Left ventricle myocardium inferior (tissue), 1 donor: ENCODE measurements at regions not wholly inside any gene's neighbourhood (a gene's known extent, or its start where the extent isn't known, plus 50 kb on each side); places are given as distances from the start of the nearest gene placed in this dataset.

Experiments used
- DNase-seq: peaks from one replicate; pipeline ENCODE4 v3.0.0-alpha.2; 2020
- H3K27ac ChIP-seq: fragments of 200-600 bp; replicated peaks from 2 replicates; pipeline ENCODE4 v1.8.0; 2021
- H3K27me3 ChIP-seq: fragments of 200-600 bp; 2 replicates; pipeline ENCODE4 v1.8.0; 2021; ENCODE audit warnings: low read depth
- H3K36me3 ChIP-seq: fragments of 200-600 bp; 2 replicates; pipeline ENCODE4 v1.8.0; 2021
- H3K4me1 ChIP-seq: fragments of 200-600 bp; 2 replicates; pipeline ENCODE4 v1.8.0; 2021
- H3K4me3 ChIP-seq: fragments of 200-600 bp; 2 replicates; pipeline ENCODE4 v1.8.0; 2021; ENCODE audit warnings: mild to moderate bottlenecking, moderate library complexity
- H3K9me3 ChIP-seq: fragments of 200-600 bp; replicated peaks from 2 replicates; pipeline ENCODE4 v1.8.0; 2021
- CTCF ChIP-seq: fragments of 200-600 bp; IDR thresholded peaks from 2 replicates; pipeline ENCODE4 v1.8.0; 2021; ENCODE audit warnings: antibody characterized with exemption, mild to moderate bottlenecking, borderline replicate concordance
- intact Hi-C: fragments of 100-400 bp; cut with micrococcal nuclease; formaldehyde crosslinking; loops from one replicate; pipeline ENCODE4 v1.11.0; 2022
- donor health status: DM: no; HTN: yes; CAD: no; lungs with severe emphysema.

DNA sequence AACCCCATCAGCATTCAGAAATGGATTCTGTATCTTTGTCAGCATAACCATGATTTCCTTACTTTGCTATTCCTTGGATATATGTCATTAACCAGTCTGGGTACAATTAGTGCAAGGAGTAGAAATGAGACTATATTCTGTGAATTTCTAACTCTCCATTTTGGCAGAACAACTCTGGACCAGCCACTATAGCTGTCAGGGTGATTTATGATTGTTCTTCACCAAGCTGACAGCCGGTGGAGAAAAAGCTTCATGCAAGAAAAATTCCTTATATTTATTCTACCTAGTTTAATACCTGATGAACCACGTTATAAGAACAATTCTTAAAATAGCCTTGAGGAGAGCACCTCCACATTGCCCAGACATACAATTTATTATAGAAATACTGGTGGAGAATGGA, 431.2 kb upstream of the TCF4 start:
- no peak for TF ChIP-seq CTCF
- intact Hi-C loops, result no loop called here

GRCh38 chr18:56009411-56009810, 421.4 kb upstream of the TCF4 start:
- no peak for DNase-seq
- Histone ChIP-seq H3K27me3 (no peaks in the 10 kb centered on the region), H3K27ac (no peak overlapping the region), H3K4me3 (no peak overlapping the region), H3K9me3 (peaks cover 30% of the 10 kb centered on the region), H3K36me3 (no peaks in the 10 kb centered on the region), H3K4me1 (no peaks in the 10 kb centered on the region)
- TF ChIP-seq CTCF, result no peak
- intact Hi-C loops, result loop anchor here (10.0 kb wide), 1 partner anchor 565 kb away; no protein-coding TSS in a partner anchor

More for the DNA sequence above, 431.2 kb upstream of the TCF4 start:
- H3K27me3 ChIP-seq, result no peaks in the 10 kb centered on the region
- no peak for DNase-seq
- peaks cover 4% of the 10 kb centered on the region for H3K4me1 ChIP-seq
- no peaks in the 10 kb centered on the region for H3K36me3 ChIP-seq
- peaks cover 9% of the 10 kb centered on the region for H3K9me3 ChIP-seq
- no peak overlapping the region for H3K4me3 ChIP-seq
- no peak overlapping the region for H3K27ac ChIP-seq

- intact Hi-C loops, result loop anchor here (10.0 kb wide), 1 partner anchor 571 kb away; no protein-coding TSS in a partner anchor
- DNase-seq, result no peak
- Histone ChIP-seq H3K27ac (no peak overlapping the region), H3K4me1 (peaks cover under 1% of the 10 kb centered on the region), H3K4me3 (no peak overlapping the region), H3K27me3 (no peaks in the 10 kb centered on the region), H3K9me3 (no peaks in the 10 kb centered on the region), H3K36me3 (no peaks in the 10 kb centered on the region)
- no peak for TF ChIP-seq CTCF
Observed at GRCh38 chr18:56003720-56004088, 415.7 kb upstream of the TCF4 start.

- Histone ChIP-seq H3K36me3 (no peaks in the 10 kb centered on the region), H3K27me3 (no peaks in the 10 kb centered on the region), H3K4me1 (peaks cover 6% of the 10 kb centered on the region), H3K4me3 (no peak overlapping the region), H3K9me3 (no peaks in the 10 kb centered on the region), H3K27ac (no peak overlapping the region)
- TF ChIP-seq CTCF, result no peak
- intact Hi-C loops, result loop anchor here (10.0 kb wide), 1 partner anchor 572 kb away; no protein-coding TSS in a partner anchor
- no peak for DNase-seq
Observed at GRCh38 chr18:56003009-56003719, 415.2 kb upstream of the TCF4 start.

- H3K27ac ChIP-seq, result no peak overlapping the region
- TF ChIP-seq CTCF, result no peak
- no peaks in the 10 kb centered on the region for H3K9me3 ChIP-seq
- no peak for DNase-seq
- intact Hi-C loops, result loop anchor here (10.0 kb wide), 1 partner anchor 573 kb away; no protein-coding TSS in a partner anchor
- no peaks in the 10 kb centered on the region for H3K27me3 ChIP-seq
- no peaks in the 10 kb centered on the region for H3K36me3 ChIP-seq
- no peak overlapping the region for H3K4me3 ChIP-seq
- H3K4me1 ChIP-seq, result peaks cover 22% of the 10 kb centered on the region
Observed at GRCh38 chr18:56001576-56001975, 413.6 kb upstream of the TCF4 start.
